Retinal pigment epithelial cell (primary cell): ENCODE measurements at regions not wholly inside any gene's neighbourhood (a gene's known extent, or its start where the extent isn't known, plus 50 kb on each side); places are given as distances from the start of the nearest gene placed in this dataset.
"Not testable (repeated sequence)": the region's sequence is repeated elsewhere in the genome, so short reads cannot be mapped to it uniquely, and the experiment has no call there.

ENCODE experiments used
- DNase-seq: peaks from one replicate; pipeline ENCODE4 v3.0.0-alpha.2; 2010; ENCODE audit warnings: low read depth
- H3K4me3 ChIP-seq: 2 replicates; pipeline ENCODE4 v1.5.1; 2011; ENCODE audit warnings: mild to moderate bottlenecking, low read length, control low read depth, moderate library complexity
- TF ChIP-seq, protein P1 (sequence below): conservative IDR thresholded peaks from 2 replicates; pipeline ENCODE4 v1.5.1; 2011; ENCODE audit warnings: low read depth, low read length, control low read depth, inconsistent platforms

DNA sequence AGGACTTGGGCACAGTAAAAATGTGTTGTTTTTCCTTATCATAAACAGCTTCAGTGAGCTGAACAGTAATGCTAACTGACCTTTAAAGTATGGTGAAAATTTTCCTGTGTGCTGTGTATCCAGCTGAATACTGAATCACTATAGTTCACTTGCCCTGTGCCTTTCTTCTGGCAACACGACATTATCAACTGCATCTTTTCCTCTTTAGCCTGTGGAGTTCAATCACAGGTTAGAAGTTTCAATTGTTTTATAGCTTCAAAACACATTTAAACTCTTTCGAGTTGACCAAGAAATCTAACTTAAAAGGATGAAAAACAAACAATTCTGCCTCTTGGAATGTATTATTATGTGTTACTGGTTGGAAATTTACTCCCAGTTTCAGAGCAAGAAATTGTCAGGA lies 1120.7 kb upstream of the ALCAM start:
- DNase-seq, result no peak
- TF ChIP-seq, protein P1, sequence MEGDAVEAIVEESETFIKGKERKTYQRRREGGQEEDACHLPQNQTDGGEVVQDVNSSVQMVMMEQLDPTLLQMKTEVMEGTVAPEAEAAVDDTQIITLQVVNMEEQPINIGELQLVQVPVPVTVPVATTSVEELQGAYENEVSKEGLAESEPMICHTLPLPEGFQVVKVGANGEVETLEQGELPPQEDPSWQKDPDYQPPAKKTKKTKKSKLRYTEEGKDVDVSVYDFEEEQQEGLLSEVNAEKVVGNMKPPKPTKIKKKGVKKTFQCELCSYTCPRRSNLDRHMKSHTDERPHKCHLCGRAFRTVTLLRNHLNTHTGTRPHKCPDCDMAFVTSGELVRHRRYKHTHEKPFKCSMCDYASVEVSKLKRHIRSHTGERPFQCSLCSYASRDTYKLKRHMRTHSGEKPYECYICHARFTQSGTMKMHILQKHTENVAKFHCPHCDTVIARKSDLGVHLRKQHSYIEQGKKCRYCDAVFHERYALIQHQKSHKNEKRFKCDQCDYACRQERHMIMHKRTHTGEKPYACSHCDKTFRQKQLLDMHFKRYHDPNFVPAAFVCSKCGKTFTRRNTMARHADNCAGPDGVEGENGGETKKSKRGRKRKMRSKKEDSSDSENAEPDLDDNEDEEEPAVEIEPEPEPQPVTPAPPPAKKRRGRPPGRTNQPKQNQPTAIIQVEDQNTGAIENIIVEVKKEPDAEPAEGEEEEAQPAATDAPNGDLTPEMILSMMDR, result no peak

DNA sequence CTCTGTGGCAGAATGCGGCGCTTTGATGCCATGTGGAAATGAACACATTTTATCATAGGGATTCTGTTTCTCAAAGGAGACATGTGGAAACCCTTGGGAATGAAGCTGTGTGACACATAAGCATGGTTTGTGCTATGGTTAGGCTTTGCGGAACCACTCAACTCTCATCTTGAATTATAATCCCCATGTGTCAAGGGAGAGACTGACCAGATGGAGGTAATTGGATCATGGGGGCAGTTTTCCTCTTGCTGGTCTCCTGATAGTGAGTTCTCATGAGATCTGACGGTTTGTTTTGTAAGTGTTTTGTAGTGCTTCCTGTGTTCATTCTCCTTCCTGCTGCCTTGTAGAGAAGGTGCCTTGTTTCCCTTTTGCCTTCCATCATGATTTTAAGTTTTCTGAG lies 1109.2 kb upstream of the ALCAM start:
- H3K4me3 ChIP-seq, result no peak overlapping the region
- DNase-seq, result no peak
- TF ChIP-seq, protein P1, result no peak

More for the DNA sequence above, 1120.7 kb upstream of the ALCAM start:
- H3K4me3 ChIP-seq, result no peak overlapping the region

DNA sequence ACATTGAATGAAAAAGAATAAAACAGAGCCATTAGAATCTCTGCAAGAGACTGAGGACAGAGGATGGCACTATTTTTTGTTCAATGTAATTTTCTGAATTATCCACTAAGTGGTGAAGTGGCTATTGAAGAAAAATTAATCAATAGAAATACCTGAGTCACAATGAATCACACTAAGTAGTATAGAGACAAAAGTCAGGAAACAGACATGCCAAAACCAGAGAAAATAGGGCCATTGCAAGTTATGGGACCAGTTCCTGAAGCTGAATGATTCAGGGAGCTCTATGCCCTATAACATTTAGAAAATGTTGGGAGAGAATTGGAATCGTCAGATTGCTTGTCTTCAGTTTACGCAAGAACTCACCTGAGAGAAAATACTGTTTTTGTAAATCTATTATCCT lies 1103.2 kb upstream of the ALCAM start:
- no peak overlapping the region for H3K4me3 ChIP-seq
- TF ChIP-seq, protein P1, result no peak

DNA sequence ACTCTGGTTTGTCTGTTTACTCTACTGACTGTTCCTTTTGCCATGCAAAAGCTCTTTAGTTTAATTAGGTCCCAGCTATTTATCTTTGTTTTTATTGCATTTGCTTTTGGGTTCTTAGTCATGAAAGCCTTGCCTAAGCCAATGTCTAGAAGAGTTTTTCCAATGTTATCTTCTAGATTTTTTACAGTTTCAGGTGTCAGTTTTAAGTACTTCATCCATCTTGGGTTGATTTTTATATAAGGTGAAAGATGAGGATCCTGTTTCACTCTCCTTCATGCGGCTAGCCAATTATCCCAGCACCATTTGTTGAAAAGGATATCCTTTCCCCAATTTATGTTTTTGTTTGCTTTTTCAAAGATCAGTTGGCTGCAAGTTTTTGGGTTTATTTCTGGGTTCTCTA lies 1100.5 kb upstream of the ALCAM start:
- DNase-seq, H3K4me3 ChIP-seq: not testable (repeated sequence)

More for the DNA sequence above, 1103.2 kb upstream of the ALCAM start:
- DNase-seq, result no peak

DNA sequence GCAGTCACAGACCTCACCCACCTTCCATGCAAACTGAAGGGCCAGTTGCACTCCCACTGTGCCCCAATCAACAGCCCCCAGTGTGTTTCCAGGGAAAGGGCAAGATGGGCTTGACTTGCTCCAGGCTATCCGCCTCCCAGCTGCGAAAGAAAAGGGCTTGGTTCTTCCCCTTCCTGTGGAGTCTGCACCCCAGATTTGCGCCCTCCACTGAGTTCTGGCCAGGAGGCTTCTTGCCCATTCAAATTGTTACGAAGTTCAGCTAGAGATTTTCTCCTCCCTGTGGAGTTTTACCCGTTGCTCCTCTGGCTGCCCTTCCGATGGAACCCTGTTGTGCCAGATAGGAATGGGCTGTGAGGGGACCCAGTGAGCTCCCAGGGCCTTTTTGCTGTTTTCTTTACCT lies 1096.9 kb upstream of the ALCAM start:
- TF ChIP-seq, protein P1, result no peak
- no peak for DNase-seq
- H3K4me3 ChIP-seq, result no peak overlapping the region

DNA sequence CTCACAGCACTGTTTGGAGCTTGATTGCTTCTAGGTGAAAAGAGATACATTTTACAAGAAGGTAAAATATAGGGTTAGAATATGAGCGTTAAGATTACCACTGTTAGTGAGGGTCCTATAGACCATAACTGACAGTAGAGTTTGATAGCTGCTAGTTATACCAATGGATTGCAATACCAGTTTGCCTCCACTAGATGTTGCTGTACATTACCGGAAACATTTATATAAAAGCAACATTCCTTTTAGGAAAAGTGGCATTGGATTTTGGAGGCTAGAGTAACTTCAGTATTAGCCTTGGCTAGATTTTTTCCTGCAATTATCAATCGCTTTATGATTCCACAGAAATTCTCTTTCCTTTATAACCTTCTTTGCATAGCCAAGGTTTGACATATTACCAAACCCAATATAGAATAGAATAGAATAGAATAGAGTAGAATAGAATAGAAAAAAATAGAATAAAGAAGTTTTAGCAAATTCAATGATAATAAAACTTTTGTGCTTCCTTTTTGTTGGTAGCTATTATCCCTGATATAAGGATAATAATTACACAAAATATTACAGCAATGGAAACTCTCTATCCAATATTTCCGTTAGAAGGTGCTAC lies 1093.6 kb upstream of the ALCAM start:
- H3K4me3 ChIP-seq, result no peak overlapping the region
- TF ChIP-seq, protein P1, result peak; percentile 72
- no peak for DNase-seq

DNA sequence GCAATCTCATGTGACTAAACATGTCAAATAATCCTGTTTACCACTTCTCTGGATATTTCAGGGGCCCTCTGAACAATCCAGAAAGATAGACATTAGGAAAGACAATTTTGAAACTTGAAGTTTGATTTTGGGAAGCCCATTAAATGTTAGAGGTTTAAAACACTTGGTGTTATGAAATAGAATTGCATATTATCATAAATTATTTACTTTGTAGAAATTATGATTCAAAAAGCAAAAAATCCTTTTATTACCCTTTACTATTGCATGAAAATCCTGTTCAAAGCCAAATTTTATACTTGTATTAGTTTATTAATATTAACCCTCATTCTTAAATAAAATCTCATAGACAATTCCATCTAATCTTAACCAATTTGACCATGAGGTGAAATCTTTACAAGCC lies 1091.5 kb upstream of the ALCAM start:
- TF ChIP-seq, protein P1, result no peak
- no peak for DNase-seq
- H3K4me3 ChIP-seq, result no peak overlapping the region

DNA sequence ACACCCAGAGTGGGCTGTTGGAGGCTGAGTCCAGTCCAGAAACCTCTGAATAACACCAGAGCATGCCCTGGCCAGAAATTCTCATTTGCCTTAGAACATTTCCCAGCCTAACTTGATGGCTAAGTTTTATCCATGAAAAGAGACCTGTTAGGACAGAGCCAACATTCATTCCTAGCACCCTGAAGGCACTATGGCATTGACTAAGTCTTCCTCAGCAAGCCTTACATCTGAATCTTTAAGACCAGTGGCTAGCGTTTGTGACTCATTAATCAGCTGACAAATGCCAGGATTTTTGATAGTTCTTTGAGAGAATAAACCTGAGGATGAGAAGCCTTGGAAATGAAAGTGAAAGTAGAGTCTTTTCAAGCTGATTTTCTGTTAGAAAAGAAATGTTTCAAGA lies 1087.1 kb upstream of the ALCAM start:
- TF ChIP-seq, protein P1, result no peak
- DNase-seq, result peak; percentile 3
- no peak overlapping the region for H3K4me3 ChIP-seq
